CD4-positive, alpha-beta T cell treated with Interleukin-15 for 4 hours (primary cell): ENCODE measurements at regions not wholly inside any gene's neighbourhood (a gene's known extent, or its start where the extent isn't known, plus 50 kb on each side); places are given as distances from the start of the nearest gene placed in this dataset.

Experiments used
- DNase-seq: peaks from one replicate; pipeline ENCODE4 v3.0.0-alpha.2; 2020; ENCODE audit warnings: low spot score

- DNase-seq: no peak
Observed at GRCh38 chr5:86780018-86780417, 162.3 kb downstream of the COX7C start.

GRCh38 chr5:86786955-86787354 lies 169.2 kb downstream of the COX7C start:
- no peak for DNase-seq

- DNase-seq: no peak
Observed at GRCh38 chr5:86795659-86796058, 177.9 kb downstream of the COX7C start.

GRCh38 chr5:86797677-86798076 lies 179.9 kb downstream of the COX7C start:
- no peak for DNase-seq

GRCh38 chr5:86806206-86806605 lies 188.5 kb downstream of the COX7C start:
- no peak for DNase-seq

GRCh38 chr5:86807046-86808031 lies 189.6 kb downstream of the COX7C start:
- no peak for DNase-seq

GRCh38 chr5:86814315-86814714 lies 196.6 kb downstream of the COX7C start:
- no peak for DNase-seq

- no peak for DNase-seq
Observed at GRCh38 chr5:86814907-86815306, 197.2 kb downstream of the COX7C start.

GRCh38 chr5:86824637-86825036 lies 206.9 kb downstream of the COX7C start:
- DNase-seq: no peak

- DNase-seq: no peak
Observed at GRCh38 chr5:86831128-86831527, 213.4 kb downstream of the COX7C start.

GRCh38 chr5:86833868-86834267 lies 216.1 kb downstream of the COX7C start:
- DNase-seq: no peak

GRCh38 chr5:86837610-86838009 lies 219.9 kb downstream of the COX7C start:
- DNase-seq: no peak

- no peak for DNase-seq
Observed at GRCh38 chr5:86838083-86838482, 220.3 kb downstream of the COX7C start.

- no peak for DNase-seq
Observed at GRCh38 chr5:86841000-86841644, 223.4 kb downstream of the COX7C start.

- DNase-seq: no peak
Observed at GRCh38 chr5:86858442-86858841, 240.7 kb downstream of the COX7C start.

GRCh38 chr5:86861512-86861911 lies 243.8 kb downstream of the COX7C start:
- no peak for DNase-seq

GRCh38 chr5:86862093-86862492 lies 244.4 kb downstream of the COX7C start:
- no peak for DNase-seq

GRCh38 chr5:86864051-86864450 lies 246.3 kb downstream of the COX7C start:
- DNase-seq: no peak

- DNase-seq: no peak
Observed at GRCh38 chr5:86865256-86865785, 247.6 kb downstream of the COX7C start.

- DNase-seq: no peak
Observed at GRCh38 chr5:86866036-86866435, 248.3 kb downstream of the COX7C start.

- no peak for DNase-seq
Observed at GRCh38 chr5:86869268-86869667, 251.5 kb downstream of the COX7C start.

- DNase-seq: no peak
Observed at GRCh38 chr5:86875539-86875938, 257.8 kb downstream of the COX7C start.

GRCh38 chr5:86878250-86878649 lies 260.5 kb downstream of the COX7C start:
- no peak for DNase-seq
